AG09319 (cell line): ENCODE measurements at regions not wholly inside any gene's neighbourhood (a gene's known extent, or its start where the extent isn't known, plus 50 kb on each side); places are given as distances from the start of the nearest gene placed in this dataset.

Experiments used
- DNase-seq: peaks from one replicate; pipeline ENCODE4 v3.0.0-alpha.2; 2010; ENCODE audit warnings: low read depth; ENCODE audit errors: extremely low read depth
- CTCF ChIP-seq: IDR thresholded peaks from 2 replicates; pipeline ENCODE4 v1.5.1; 2011; ENCODE audit warnings: low read depth, mild to moderate bottlenecking, inconsistent platforms, low read length, moderate library complexity

- no peak for TF ChIP-seq CTCF
- no peak for DNase-seq
These were observed 99.3 kb downstream of the GLUL start for GRCh38 chr1:182292193-182292741.

GRCh38 chr1:182291584-182292192 lies 99.9 kb downstream of the GLUL start:
- TF ChIP-seq CTCF, result no peak
- DNase-seq, result no peak

- no peak for TF ChIP-seq CTCF
These were observed 102.6 kb downstream of the GLUL start for GRCh38 chr1:182288749-182289604.

GRCh38 chr1:182286761-182287160 lies 104.8 kb downstream of the GLUL start:
- no peak for TF ChIP-seq CTCF
- DNase-seq, result no peak

More at GRCh38 chr1:182288749-182289604, 102.6 kb downstream of the GLUL start:
- DNase-seq, result no peak

GRCh38 chr1:182283746-182284544 lies 107.6 kb downstream of the GLUL start:
- no peak for TF ChIP-seq CTCF
- DNase-seq, result no peak

GRCh38 chr1:182281541-182281940 lies 110.0 kb downstream of the GLUL start:
- no peak for TF ChIP-seq CTCF
- no peak for DNase-seq
